Uterus (tissue), 3 donors: ENCODE measurements at regions not wholly inside any gene's neighbourhood (a gene's known extent, or its start where the extent isn't known, plus 50 kb on each side); places are given as distances from the start of the nearest gene placed in this dataset.

ENCODE experiments used
- DNase-seq, 2 donors: peaks; one replicate each; pipeline ENCODE4 v3.0.0-alpha.2; 2019 to 2020
- H3K27ac ChIP-seq, 2 donors: fragments of 200-600 bp; sonication (generic); 1 replicate in 1 of 2; 2 replicates in 1 of 2; pipeline ENCODE4 v1.5.1; 2016 to 2018
- H3K27me3 ChIP-seq, 2 donors: fragments of 200-600 bp; sonication (generic); one replicate each; pipeline ENCODE4 v1.5.1; 2018 to 2019; ENCODE audit warnings: control low read depth in 1 of 2
- H3K36me3 ChIP-seq, 2 donors: fragments of 200-600 bp; sonication (generic); one replicate each; pipeline ENCODE4 v1.5.1; 2019; ENCODE audit warnings: control low read depth in 1 of 2
- H3K4me1 ChIP-seq, 2 donors: fragments of 200-600 bp; sonication (generic); one replicate each; pipeline ENCODE4 v1.5.1; 2018 to 2019; ENCODE audit warnings: control low read depth in 1 of 2
- H3K4me3 ChIP-seq, 2 donors: fragments of 200-600 bp; sonication (generic); 1 replicate in 1 of 2; 2 replicates in 1 of 2; pipeline ENCODE4 v1.5.1; 2018 to 2019; ENCODE audit warnings: mild to moderate bottlenecking in 1 of 2
- H3K9me3 ChIP-seq, 2 donors: fragments of 200-600 bp; sonication (generic); one replicate each; pipeline ENCODE4 v1.5.1; 2019; ENCODE audit warnings: control low read depth in 1 of 2
- POLR2A ChIP-seq, 2 donors: fragments of 450-650 bp; IDR thresholded peaks; one replicate each; pipeline ENCODE4 v1.6.1; 2016; ENCODE audit warnings: antibody characterized with exemption in 2 of 2, mild to moderate bottlenecking in 1 of 2, moderate library complexity in 1 of 2
- intact Hi-C: fragments of 100-400 bp; cut with DNase I; formaldehyde crosslinking; loops from one replicate; pipeline ENCODE4 v1.15.1; 2023; ENCODE audit warnings: low total_unique reads
- TF ChIP-seq, protein P1 (sequence below), 4 experiments: fragments of 200-600 bp in 2 of 4; fragments of 450-650 bp in 2 of 4; sonication (generic) in 2 of 4; IDR thresholded peaks; one replicate each; pipeline ENCODE4 v1.5.1; 2016 to 2019; ENCODE audit warnings: antibody characterized with exemption in 4 of 4, mild to moderate bottlenecking in 2 of 4, moderate library complexity in 1 of 4
- donor health status: DM: yes; HTN: yes; CAD: no.

DNA sequence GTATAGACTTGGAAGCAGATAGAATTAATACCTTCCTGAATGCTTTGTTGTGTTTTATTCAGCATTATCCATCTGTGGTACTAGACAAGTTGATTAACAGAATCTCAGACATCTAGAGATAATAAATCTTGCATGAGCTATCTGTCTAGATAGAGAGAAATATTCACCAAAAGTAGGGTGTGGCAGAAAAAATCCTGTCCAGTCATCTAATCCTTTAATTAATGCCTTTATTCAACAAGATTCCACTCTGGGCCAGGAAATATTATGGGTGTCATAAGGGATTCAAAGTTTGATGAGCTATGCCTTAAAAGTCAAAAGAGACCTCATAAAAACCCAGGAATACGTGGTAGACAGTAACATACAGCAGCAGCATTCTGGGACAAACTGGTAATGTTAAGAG, 601.2 kb downstream of the LMO4 start:
- Histone ChIP-seq H3K4me1 (no peaks in the 10 kb centered on the region), H3K36me3 (no peaks in the 10 kb centered on the region), H3K9me3 (no peaks in the 10 kb centered on the region), H3K27ac (no peak overlapping the region), H3K27me3 (no peaks in the 10 kb centered on the region), H3K4me3 (no peak overlapping the region)
- TF ChIP-seq, protein P1, sequence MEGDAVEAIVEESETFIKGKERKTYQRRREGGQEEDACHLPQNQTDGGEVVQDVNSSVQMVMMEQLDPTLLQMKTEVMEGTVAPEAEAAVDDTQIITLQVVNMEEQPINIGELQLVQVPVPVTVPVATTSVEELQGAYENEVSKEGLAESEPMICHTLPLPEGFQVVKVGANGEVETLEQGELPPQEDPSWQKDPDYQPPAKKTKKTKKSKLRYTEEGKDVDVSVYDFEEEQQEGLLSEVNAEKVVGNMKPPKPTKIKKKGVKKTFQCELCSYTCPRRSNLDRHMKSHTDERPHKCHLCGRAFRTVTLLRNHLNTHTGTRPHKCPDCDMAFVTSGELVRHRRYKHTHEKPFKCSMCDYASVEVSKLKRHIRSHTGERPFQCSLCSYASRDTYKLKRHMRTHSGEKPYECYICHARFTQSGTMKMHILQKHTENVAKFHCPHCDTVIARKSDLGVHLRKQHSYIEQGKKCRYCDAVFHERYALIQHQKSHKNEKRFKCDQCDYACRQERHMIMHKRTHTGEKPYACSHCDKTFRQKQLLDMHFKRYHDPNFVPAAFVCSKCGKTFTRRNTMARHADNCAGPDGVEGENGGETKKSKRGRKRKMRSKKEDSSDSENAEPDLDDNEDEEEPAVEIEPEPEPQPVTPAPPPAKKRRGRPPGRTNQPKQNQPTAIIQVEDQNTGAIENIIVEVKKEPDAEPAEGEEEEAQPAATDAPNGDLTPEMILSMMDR (IDR thresholded peaks at IDR 0.05), result no peak
- TF ChIP-seq POLR2A (IDR thresholded peaks at IDR 0.05), result no peak
- intact Hi-C loops, result no loop called here
- no peak for DNase-seq

DNA sequence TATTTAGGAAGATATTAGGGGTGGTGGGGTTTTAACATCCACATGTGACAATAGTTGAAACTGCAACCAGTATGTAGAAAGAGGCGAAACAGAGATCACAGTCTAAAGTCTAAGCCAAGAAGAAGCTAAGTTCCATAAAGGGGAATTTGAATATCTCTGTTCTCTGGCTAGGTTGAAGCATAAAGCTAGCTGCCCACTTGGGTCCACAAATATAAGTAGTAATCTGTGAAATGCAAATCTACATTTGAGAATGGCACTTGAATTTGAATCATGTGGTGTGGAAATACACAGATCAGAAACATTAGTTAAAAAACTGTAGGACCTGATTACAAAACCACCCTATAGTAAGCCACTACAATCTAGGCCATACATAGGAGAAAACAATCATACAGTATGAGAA, 602.1 kb downstream of the LMO4 start:
- Histone ChIP-seq H3K36me3 (no peaks in the 10 kb centered on the region), H3K27ac (no peak overlapping the region), H3K4me1 (no peaks in the 10 kb centered on the region), H3K27me3 (no peaks in the 10 kb centered on the region), H3K9me3 (no peaks in the 10 kb centered on the region), H3K4me3 (no peak overlapping the region)
- intact Hi-C loops, result no loop called here
- no peak for DNase-seq
- TF ChIP-seq, protein P1 (IDR thresholded peaks at IDR 0.05), result no peak
- no peak for TF ChIP-seq POLR2A (IDR thresholded peaks at IDR 0.05)

DNA sequence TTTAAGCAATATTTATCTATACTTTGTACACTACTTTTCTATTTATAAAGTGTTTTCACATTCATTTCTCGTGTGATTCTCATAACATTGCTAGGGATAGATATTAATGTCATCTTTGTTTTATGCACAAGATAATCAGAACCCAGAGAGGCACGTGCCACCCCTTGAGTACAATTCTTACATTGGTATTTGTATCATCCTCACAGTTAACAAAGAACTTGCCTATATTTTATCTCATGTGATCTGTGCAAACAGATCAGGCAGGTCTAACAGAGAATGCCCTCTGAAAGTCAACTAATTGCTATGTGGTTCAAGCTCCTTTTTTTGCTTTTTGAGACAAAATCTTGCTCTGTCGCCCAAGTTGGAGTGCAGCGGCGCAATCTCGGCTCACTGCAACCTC, 604.5 kb downstream of the LMO4 start:
- no peak for TF ChIP-seq POLR2A (IDR thresholded peaks at IDR 0.05)
- TF ChIP-seq, protein P1 (IDR thresholded peaks at IDR 0.05), result no peak
- Histone ChIP-seq H3K27me3 (no peaks in the 10 kb centered on the region), H3K4me1 (no peaks in the 10 kb centered on the region), H3K9me3 (no peaks in the 10 kb centered on the region), H3K36me3 (no peaks in the 10 kb centered on the region), H3K27ac (no peak overlapping the region), H3K4me3 (no peak overlapping the region)
- no peak for DNase-seq
- intact Hi-C loops, result no loop called here

DNA sequence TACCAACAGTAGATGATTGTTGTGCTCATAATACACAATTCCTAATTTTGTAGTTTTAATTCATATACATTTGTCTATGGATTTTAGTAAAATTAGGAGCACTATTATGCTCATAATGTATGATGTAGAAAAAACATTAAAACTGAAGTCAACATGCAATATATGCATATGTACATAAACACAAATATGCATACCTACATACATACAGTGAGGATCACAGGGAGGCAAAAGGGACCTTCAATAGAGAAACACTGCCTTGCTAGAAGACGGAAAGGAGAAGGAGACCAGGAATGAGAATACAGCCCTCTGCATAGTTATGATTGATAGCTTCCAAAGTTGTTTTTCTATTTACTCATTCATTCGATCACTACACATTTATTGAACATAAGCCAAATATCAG, 606.5 kb downstream of the LMO4 start:
- H3K36me3 ChIP-seq, result no peaks in the 10 kb centered on the region
- no peak for DNase-seq
- no peaks in the 10 kb centered on the region for H3K9me3 ChIP-seq
- TF ChIP-seq POLR2A (IDR thresholded peaks at IDR 0.05), result no peak
- TF ChIP-seq, protein P1 (IDR thresholded peaks at IDR 0.05), result no peak
- no peak overlapping the region for H3K4me3 ChIP-seq
- no peaks in the 10 kb centered on the region for H3K4me1 ChIP-seq
- no peaks in the 10 kb centered on the region for H3K27me3 ChIP-seq
- intact Hi-C loops, result no loop called here
- H3K27ac ChIP-seq, result no peak overlapping the region

DNA sequence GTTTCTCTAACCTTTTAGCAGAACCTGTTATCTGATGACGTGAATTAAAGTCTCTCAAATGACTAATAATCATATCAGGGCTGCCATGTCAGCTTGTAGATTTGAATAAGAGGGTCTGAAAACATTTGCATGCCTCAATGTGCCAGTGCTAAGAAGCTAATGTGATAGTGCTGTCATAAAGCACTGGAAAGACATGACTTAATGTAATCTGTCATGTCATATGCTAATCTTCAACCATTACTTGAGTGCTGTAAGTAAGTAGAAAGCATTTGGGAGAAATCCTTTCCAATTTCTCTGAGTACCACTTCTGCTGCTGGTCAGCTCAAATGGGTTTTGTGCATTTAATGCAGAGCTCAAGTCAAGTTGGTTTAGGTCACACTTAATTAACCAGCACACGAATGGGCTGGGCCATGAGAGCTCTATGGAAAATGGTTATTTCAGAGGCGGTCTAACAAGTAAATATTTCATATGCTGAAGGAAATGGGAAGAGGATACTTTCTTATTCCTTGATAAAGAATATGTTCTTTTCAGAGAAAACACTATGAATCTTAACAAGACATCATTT, 609.2 kb downstream of the LMO4 start:
- Histone ChIP-seq H3K27ac (no peak overlapping the region), H3K27me3 (no peaks in the 10 kb centered on the region), H3K4me3 (no peak overlapping the region), H3K9me3 (no peaks in the 10 kb centered on the region), H3K36me3 (no peaks in the 10 kb centered on the region), H3K4me1 (no peaks in the 10 kb centered on the region)
- intact Hi-C loops, result no loop called here
- DNase-seq, result no peak
- TF ChIP-seq POLR2A (IDR thresholded peaks at IDR 0.05), result no peak
- TF ChIP-seq, protein P1 (IDR thresholded peaks at IDR 0.05), result no peak
